ENCODE measurements at regions not wholly inside any gene's neighbourhood (a gene's known extent, or its start where the extent isn't known, plus 50 kb on each side); places are given as distances from the start of the nearest gene placed in this dataset.

GRCh38 chr2:37583402-37583801 lies 88.0 kb downstream of the CDC42EP3 start:
- intact Hi-C loops (cut with DNase I) = no loop called here
- Histone ChIP-seq H3K27me3 (no peaks in the 10 kb centered on the region), H3K4me3 (no peak overlapping the region), H3K4me1 (peaks cover 0 to 5% (median 0%) of the 10 kb centered on the region in 4 donors), H3K36me3 (no peaks in the 10 kb centered on the region), H3K9me3 (no peaks in the 10 kb centered on the region), H3K27ac (no peak overlapping the region)
- TF ChIP-seq CTCF (IDR thresholded peaks at IDR 0.05) (no peak), POLR2A (IDR thresholded peaks at IDR 0.05) (no peak)
- ATAC-seq = no peak
- WGBS (ENCODE audit: insufficient coverage, low coverage, low lambda C conversion rate, missing lambda C conversion rate) = 74% methylated on average over 3 of the region's 3 CpGs
- no peak for DNase-seq

GRCh38 chr2:37583867-37584266 lies 87.6 kb downstream of the CDC42EP3 start:
- Histone ChIP-seq H3K36me3 (no peaks in the 10 kb centered on the region), H3K27ac (no peak overlapping the region), H3K4me1 (peaks cover 0 to 5% (median 0%) of the 10 kb centered on the region in 4 donors), H3K27me3 (no peaks in the 10 kb centered on the region), H3K4me3 (no peak overlapping the region), H3K9me3 (no peaks in the 10 kb centered on the region)
- TF ChIP-seq CTCF (IDR thresholded peaks at IDR 0.05) = no peak
- TF ChIP-seq POLR2A (IDR thresholded peaks at IDR 0.05) = no peak
- 80% methylated on average over 2 of the region's 2 CpGs for WGBS (ENCODE audit: insufficient coverage, low coverage, low lambda C conversion rate, missing lambda C conversion rate)
- intact Hi-C loops (cut with DNase I) = no loop called here
- ATAC-seq = no peak
- DNase-seq = no peak

GRCh38 chr2:37585295-37585908 lies 86.0 kb downstream of the CDC42EP3 start:
- no peaks in the 10 kb centered on the region for H3K9me3 ChIP-seq
- H3K36me3 ChIP-seq = no peaks in the 10 kb centered on the region
- DNase-seq (no peak), ATAC-seq (peak in 3 of 4 donors; percentile 28 to 37 (median 32))
- TF ChIP-seq POLR2A (IDR thresholded peaks at IDR 0.05) (no peak), CTCF (IDR thresholded peaks at IDR 0.05) (no peak)
- H3K4me1 ChIP-seq = peaks cover 0 to 8% (median under 1%) of the 10 kb centered on the region in 4 donors
- intact Hi-C loops (cut with DNase I) = no loop called here
- no peak overlapping the region for H3K4me3 ChIP-seq
- no peak overlapping the region for H3K27ac ChIP-seq
- WGBS (ENCODE audit: insufficient coverage, low coverage, low lambda C conversion rate, missing lambda C conversion rate) = 29% methylated on average over 2 of the region's 5 CpGs
- H3K27me3 ChIP-seq = no peaks in the 10 kb centered on the region

- no peaks in the 10 kb centered on the region for H3K36me3 ChIP-seq
- DNase-seq = no peak
- TF ChIP-seq CTCF (IDR thresholded peaks at IDR 0.05) = no peak
- TF ChIP-seq POLR2A (IDR thresholded peaks at IDR 0.05) = no peak
- 34% methylated on average over 7 of the region's 7 CpGs for WGBS (ENCODE audit: insufficient coverage, low coverage, low lambda C conversion rate, missing lambda C conversion rate)
- H3K9me3 ChIP-seq = no peaks in the 10 kb centered on the region
- ATAC-seq = peak; percentile 50 to 69 (median 61)
- no peak overlapping the region for H3K4me3 ChIP-seq
- H3K27me3 ChIP-seq = no peaks in the 10 kb centered on the region
- intact Hi-C loops (cut with DNase I) = no loop called here
- peaks cover 0 to 10% (median 3%) of the 10 kb centered on the region in 4 donors for H3K4me1 ChIP-seq
- no peak overlapping the region for H3K27ac ChIP-seq
These were observed 85.3 kb downstream of the CDC42EP3 start for GRCh38 chr2:37585982-37586621.
